ENCODE measurements at regions not wholly inside any gene's neighbourhood (a gene's known extent, or its start where the extent isn't known, plus 50 kb on each side); places are given as distances from the start of the nearest gene placed in this dataset.

GRCh38 chr13:89869312-89869711 lies 1478.2 kb upstream of the MIR17HG start:
- no peaks in the 10 kb centered on the region for H3K9me2 ChIP-seq (replicated peaks; ENCODE audit: control insufficient read depth, low read length)
- H3K9me3 ChIP-seq (ENCODE audit: control insufficient read depth, insufficient read depth, low read length), result no peaks in the 10 kb centered on the region
- no peaks in the 10 kb centered on the region for H3F3A ChIP-seq (ENCODE audit: control insufficient read depth, insufficient read depth)
- H3K36me3 ChIP-seq (ENCODE audit: control insufficient read depth, low read length), result no peaks in the 10 kb centered on the region
- H3K4me3 ChIP-seq (ENCODE audit: low read length), result no peak overlapping the region
- no peak overlapping the region for H3K4me2 ChIP-seq (ENCODE audit: low read length)
- no peaks in the 10 kb centered on the region for H4K20me1 ChIP-seq (ENCODE audit: control insufficient read depth, insufficient read depth, low read depth, low read length)
- no peaks in the 10 kb centered on the region for H3K27me3 ChIP-seq (ENCODE audit: control insufficient read depth, low read length)
- TF ChIP-seq, protein P1, sequence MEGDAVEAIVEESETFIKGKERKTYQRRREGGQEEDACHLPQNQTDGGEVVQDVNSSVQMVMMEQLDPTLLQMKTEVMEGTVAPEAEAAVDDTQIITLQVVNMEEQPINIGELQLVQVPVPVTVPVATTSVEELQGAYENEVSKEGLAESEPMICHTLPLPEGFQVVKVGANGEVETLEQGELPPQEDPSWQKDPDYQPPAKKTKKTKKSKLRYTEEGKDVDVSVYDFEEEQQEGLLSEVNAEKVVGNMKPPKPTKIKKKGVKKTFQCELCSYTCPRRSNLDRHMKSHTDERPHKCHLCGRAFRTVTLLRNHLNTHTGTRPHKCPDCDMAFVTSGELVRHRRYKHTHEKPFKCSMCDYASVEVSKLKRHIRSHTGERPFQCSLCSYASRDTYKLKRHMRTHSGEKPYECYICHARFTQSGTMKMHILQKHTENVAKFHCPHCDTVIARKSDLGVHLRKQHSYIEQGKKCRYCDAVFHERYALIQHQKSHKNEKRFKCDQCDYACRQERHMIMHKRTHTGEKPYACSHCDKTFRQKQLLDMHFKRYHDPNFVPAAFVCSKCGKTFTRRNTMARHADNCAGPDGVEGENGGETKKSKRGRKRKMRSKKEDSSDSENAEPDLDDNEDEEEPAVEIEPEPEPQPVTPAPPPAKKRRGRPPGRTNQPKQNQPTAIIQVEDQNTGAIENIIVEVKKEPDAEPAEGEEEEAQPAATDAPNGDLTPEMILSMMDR (IDR thresholded peaks at IDR 0.05; ENCODE audit: low read depth, low read length, poor library complexity, severe bottlenecking), result no peak
- TF ChIP-seq EZH2phosphoT487 (IDR thresholded peaks at IDR 0.05; ENCODE audit: borderline replicate concordance, low read length), result no peak
- H3K4me1 ChIP-seq (ENCODE audit: control insufficient read depth, low read length), result no peaks in the 10 kb centered on the region
- H3K27ac ChIP-seq (ENCODE audit: low read depth, low read length), result no peak overlapping the region
- no peaks in the 10 kb centered on the region for H3K79me2 ChIP-seq (ENCODE audit: control insufficient read depth, low read length)

DNA sequence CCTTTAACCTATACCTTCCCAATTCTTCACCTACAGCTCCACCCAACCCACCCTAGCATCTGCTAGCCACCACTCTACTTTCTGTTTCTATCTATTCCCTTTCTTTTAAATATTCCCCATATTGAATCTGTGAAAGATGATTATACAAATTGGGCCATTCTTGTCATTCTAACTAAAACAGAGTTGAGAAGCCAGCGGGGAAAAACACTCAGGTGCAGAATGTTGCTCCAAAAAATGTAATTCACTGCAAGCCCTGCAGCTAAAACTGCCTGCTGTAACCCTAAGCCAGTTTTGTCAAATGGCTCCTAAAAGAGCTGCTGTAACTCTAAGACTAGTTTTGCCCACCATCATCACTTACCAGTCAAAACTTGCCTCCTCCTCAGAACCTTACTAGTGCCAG lies 1468.6 kb upstream of the MIR17HG start:
- Histone ChIP-seq H3K79me2 (ENCODE audit: control insufficient read depth, low read length) (no peaks in the 10 kb centered on the region), H3K27me3 (ENCODE audit: control insufficient read depth, low read length) (no peaks in the 10 kb centered on the region), H3K9me3 (ENCODE audit: control insufficient read depth, insufficient read depth, low read length) (no peaks in the 10 kb centered on the region), H3F3A (ENCODE audit: control insufficient read depth, insufficient read depth) (no peaks in the 10 kb centered on the region), H3K36me3 (ENCODE audit: control insufficient read depth, low read length) (no peaks in the 10 kb centered on the region), H4K20me1 (ENCODE audit: control insufficient read depth, insufficient read depth, low read depth, low read length) (no peaks in the 10 kb centered on the region), H3K27ac (ENCODE audit: low read depth, low read length) (no peak overlapping the region), H3K4me1 (ENCODE audit: control insufficient read depth, low read length) (no peaks in the 10 kb centered on the region), H3K9me2 (replicated peaks; ENCODE audit: control insufficient read depth, low read length) (no peaks in the 10 kb centered on the region), H3K4me2 (ENCODE audit: low read length) (no peak overlapping the region), H3K4me3 (ENCODE audit: low read length) (no peak overlapping the region)
- no peak for TF ChIP-seq EZH2phosphoT487 (IDR thresholded peaks at IDR 0.05; ENCODE audit: borderline replicate concordance, low read length)
- TF ChIP-seq, protein P1 (IDR thresholded peaks at IDR 0.05; ENCODE audit: low read depth, low read length, poor library complexity, severe bottlenecking), result no peak

DNA sequence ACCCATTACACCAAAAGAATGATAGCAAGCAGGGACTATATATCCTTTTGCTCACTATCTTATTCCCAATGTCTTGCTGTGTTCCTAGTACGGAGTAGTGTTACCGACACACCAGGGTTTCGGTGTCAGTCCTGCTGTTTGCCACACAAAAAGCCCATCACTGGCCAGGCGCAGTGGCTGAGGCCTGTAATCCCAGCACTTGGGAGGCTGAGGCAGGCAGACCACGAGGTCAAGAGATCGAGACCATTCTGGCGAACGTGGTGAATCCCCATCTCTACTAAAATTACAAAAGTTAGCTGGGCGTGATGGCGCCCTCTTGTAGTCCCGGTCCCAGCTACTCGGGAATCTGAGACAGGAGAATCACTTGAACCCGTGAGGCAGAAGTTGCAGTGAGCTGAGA lies 1467.3 kb upstream of the MIR17HG start:
- Histone ChIP-seq H3K4me1 (ENCODE audit: control insufficient read depth, low read length) (no peaks in the 10 kb centered on the region), H3K4me3 (ENCODE audit: low read length) (no peak overlapping the region), H3K9me3 (ENCODE audit: control insufficient read depth, insufficient read depth, low read length) (no peaks in the 10 kb centered on the region), H3K36me3 (ENCODE audit: control insufficient read depth, low read length) (no peaks in the 10 kb centered on the region), H3K9me2 (replicated peaks; ENCODE audit: control insufficient read depth, low read length) (no peaks in the 10 kb centered on the region), H3K79me2 (ENCODE audit: control insufficient read depth, low read length) (no peaks in the 10 kb centered on the region), H3K4me2 (ENCODE audit: low read length) (no peak overlapping the region), H4K20me1 (ENCODE audit: control insufficient read depth, insufficient read depth, low read depth, low read length) (no peaks in the 10 kb centered on the region), H3K27ac (ENCODE audit: low read depth, low read length) (no peak overlapping the region), H3K27me3 (ENCODE audit: control insufficient read depth, low read length) (no peaks in the 10 kb centered on the region), H3F3A (ENCODE audit: control insufficient read depth, insufficient read depth) (no peaks in the 10 kb centered on the region)
- TF ChIP-seq EZH2phosphoT487 (IDR thresholded peaks at IDR 0.05; ENCODE audit: borderline replicate concordance, low read length), result no peak
- TF ChIP-seq, protein P1 (IDR thresholded peaks at IDR 0.05; ENCODE audit: low read depth, low read length, poor library complexity, severe bottlenecking), result no peak
